ENCODE measurements at regions not wholly inside any gene's neighbourhood (a gene's known extent, or its start where the extent isn't known, plus 50 kb on each side); places are given as distances from the start of the nearest gene placed in this dataset.

GRCh38 chr2:128475427-128476211, 157.0 kb upstream of the HS6ST1 start:
- Mint-ChIP-seq H3K4me1 (peaks cover 2 to 8% (median 4%) of the 10 kb centered on the region in 3 donors), H3K27ac (no peak overlapping the region), H3K4me3 (no peak overlapping the region), H3K27me3 (peaks cover 28 to 53% of the 10 kb centered on the region in 2 donors), H3K9me3 (peaks cover 0 to 8% (median 7%) of the 10 kb centered on the region in 5 donors), H3K36me3 (no peaks in the 10 kb centered on the region)
- Histone ChIP-seq H3K9me3 (ENCODE audit: low read length) (no peaks in the 10 kb centered on the region), H3K36me3 (ENCODE audit: insufficient read depth, low read length) (no peaks in the 10 kb centered on the region), H3K4me1 (ENCODE audit: insufficient read depth, low read length) (no peaks in the 10 kb centered on the region), H3K4me3 (ENCODE audit: low read length) (no peak overlapping the region), H3K27ac (ENCODE audit: low read depth, low read length) (no peak overlapping the region), H3K27me3 (ENCODE audit: insufficient read depth, low read length, poor library complexity, severe bottlenecking) (peaks cover 3% of the 10 kb centered on the region)
- no peak for DNase-seq
- POLR2A ChIA-PET, result no interaction called here
- CTCF ChIA-PET, result no interaction called here

GRCh38 chr2:128477026-128477820, 158.6 kb upstream of the HS6ST1 start:
- H3K4me1 Mint-ChIP-seq, result peaks cover 2 to 8% (median 4%) of the 10 kb centered on the region in 3 donors
- DNase-seq, result no peak
- ChIA-PET POLR2A (no interaction called here), CTCF (no interaction called here)
- no peaks in the 10 kb centered on the region for H3K36me3 ChIP-seq (ENCODE audit: insufficient read depth, low read length)
- peaks cover 0 to 8% (median 3%) of the 10 kb centered on the region in 5 donors for H3K9me3 Mint-ChIP-seq
- no peak overlapping the region for H3K27ac ChIP-seq (ENCODE audit: low read depth, low read length)
- H3K27me3 ChIP-seq (ENCODE audit: insufficient read depth, low read length, poor library complexity, severe bottlenecking), result peaks cover 3% of the 10 kb centered on the region
- H3K9me3 ChIP-seq (ENCODE audit: low read length), result no peaks in the 10 kb centered on the region
- H3K4me3 Mint-ChIP-seq, result no peak overlapping the region
- H3K27ac Mint-ChIP-seq, result peak overlapping the region in 1 of 8 donors; percentile 60
- H3K4me3 ChIP-seq (ENCODE audit: low read length), result no peak overlapping the region
- no peaks in the 10 kb centered on the region for H3K4me1 ChIP-seq (ENCODE audit: insufficient read depth, low read length)
- peaks cover 28 to 53% of the 10 kb centered on the region in 2 donors for H3K27me3 Mint-ChIP-seq
- H3K36me3 Mint-ChIP-seq, result peaks cover 0 to 2% (median 0%) of the 10 kb centered on the region in 3 donors

GRCh38 chr2:128477891-128478290, 159.2 kb upstream of the HS6ST1 start:
- H3K27ac Mint-ChIP-seq, result no peak overlapping the region
- ChIA-PET POLR2A (no interaction called here), CTCF (no interaction called here)
- Histone ChIP-seq H3K36me3 (ENCODE audit: insufficient read depth, low read length) (no peaks in the 10 kb centered on the region), H3K27ac (ENCODE audit: low read depth, low read length) (no peak overlapping the region), H3K9me3 (ENCODE audit: low read length) (no peaks in the 10 kb centered on the region), H3K4me1 (ENCODE audit: insufficient read depth, low read length) (no peaks in the 10 kb centered on the region), H3K27me3 (ENCODE audit: insufficient read depth, low read length, poor library complexity, severe bottlenecking) (peaks cover 3% of the 10 kb centered on the region), H3K4me3 (ENCODE audit: low read length) (no peak overlapping the region)
- H3K9me3 Mint-ChIP-seq, result peaks cover 0 to 8% (median 0%) of the 10 kb centered on the region in 5 donors
- DNase-seq, result no peak
- H3K36me3 Mint-ChIP-seq, result peaks cover 0 to 2% (median 0%) of the 10 kb centered on the region in 3 donors
- H3K4me3 Mint-ChIP-seq, result no peak overlapping the region
- H3K27me3 Mint-ChIP-seq, result peaks cover 28 to 49% of the 10 kb centered on the region in 2 donors
- peaks cover 2 to 8% (median 4%) of the 10 kb centered on the region in 3 donors for H3K4me1 Mint-ChIP-seq

GRCh38 chr2:128485761-128486639, 167.3 kb upstream of the HS6ST1 start:
- Mint-ChIP-seq H3K27ac (no peak overlapping the region), H3K9me3 (peaks cover 0 to 6% (median 0%) of the 10 kb centered on the region in 5 donors), H3K4me3 (no peak overlapping the region), H3K4me1 (no peaks in the 10 kb centered on the region), H3K27me3 (peaks cover 6 to 8% of the 10 kb centered on the region in 2 donors), H3K36me3 (peaks cover 0 to 2% (median 0%) of the 10 kb centered on the region in 3 donors)
- Histone ChIP-seq H3K4me3 (ENCODE audit: low read length) (no peak overlapping the region), H3K27me3 (ENCODE audit: insufficient read depth, low read length, poor library complexity, severe bottlenecking) (no peaks in the 10 kb centered on the region), H3K36me3 (ENCODE audit: insufficient read depth, low read length) (no peaks in the 10 kb centered on the region), H3K4me1 (ENCODE audit: insufficient read depth, low read length) (no peaks in the 10 kb centered on the region), H3K9me3 (ENCODE audit: low read length) (no peaks in the 10 kb centered on the region), H3K27ac (ENCODE audit: low read depth, low read length) (no peak overlapping the region)
- POLR2A ChIA-PET, result no interaction called here
- no peak for DNase-seq
- CTCF ChIA-PET, result no interaction called here

GRCh38 chr2:128486640-128487375, 168.1 kb upstream of the HS6ST1 start:
- H3K36me3 ChIP-seq (ENCODE audit: insufficient read depth, low read length), result no peaks in the 10 kb centered on the region
- H3K27ac ChIP-seq (ENCODE audit: low read depth, low read length), result no peak overlapping the region
- no peak overlapping the region for H3K4me3 Mint-ChIP-seq
- no peaks in the 10 kb centered on the region for H3K4me1 Mint-ChIP-seq
- DNase-seq, result no peak
- no peaks in the 10 kb centered on the region for H3K9me3 ChIP-seq (ENCODE audit: low read length)
- H3K36me3 Mint-ChIP-seq, result no peaks in the 10 kb centered on the region
- H3K27me3 Mint-ChIP-seq, result peaks cover 8 to 15% of the 10 kb centered on the region in 2 donors
- H3K4me1 ChIP-seq (ENCODE audit: insufficient read depth, low read length), result no peaks in the 10 kb centered on the region
- CTCF ChIA-PET, result no interaction called here
- H3K4me3 ChIP-seq (ENCODE audit: low read length), result no peak overlapping the region
- H3K27ac Mint-ChIP-seq, result no peak overlapping the region
- peaks cover 0 to 4% (median 0%) of the 10 kb centered on the region in 5 donors for H3K9me3 Mint-ChIP-seq
- POLR2A ChIA-PET, result no interaction called here
- H3K27me3 ChIP-seq (ENCODE audit: insufficient read depth, low read length, poor library complexity, severe bottlenecking), result no peaks in the 10 kb centered on the region

GRCh38 chr2:128487650-128488387, 169.2 kb upstream of the HS6ST1 start:
- Histone ChIP-seq H3K9me3 (ENCODE audit: low read length) (no peaks in the 10 kb centered on the region), H3K27me3 (ENCODE audit: insufficient read depth, low read length, poor library complexity, severe bottlenecking) (no peaks in the 10 kb centered on the region), H3K36me3 (ENCODE audit: insufficient read depth, low read length) (no peaks in the 10 kb centered on the region), H3K4me1 (ENCODE audit: insufficient read depth, low read length) (no peaks in the 10 kb centered on the region), H3K4me3 (ENCODE audit: low read length) (no peak overlapping the region), H3K27ac (ENCODE audit: low read depth, low read length) (no peak overlapping the region)
- no peak overlapping the region for H3K27ac Mint-ChIP-seq
- POLR2A ChIA-PET, result no interaction called here
- H3K36me3 Mint-ChIP-seq, result no peaks in the 10 kb centered on the region
- CTCF ChIA-PET, result no interaction called here
- DNase-seq, result no peak
- no peak overlapping the region for H3K4me3 Mint-ChIP-seq
- H3K27me3 Mint-ChIP-seq, result peaks cover 10 to 18% of the 10 kb centered on the region in 2 donors
- H3K4me1 Mint-ChIP-seq, result no peaks in the 10 kb centered on the region
- peaks cover 0 to 5% (median 2%) of the 10 kb centered on the region in 5 donors for H3K9me3 Mint-ChIP-seq

- POLR2A ChIA-PET, result no interaction called here
- H3K4me3 Mint-ChIP-seq, result no peak overlapping the region
- no peaks in the 10 kb centered on the region for H3K9me3 ChIP-seq (ENCODE audit: low read length)
- H3K27ac Mint-ChIP-seq, result no peak overlapping the region
- peaks cover 10 to 18% of the 10 kb centered on the region in 2 donors for H3K27me3 Mint-ChIP-seq
- no peaks in the 10 kb centered on the region for H3K4me1 ChIP-seq (ENCODE audit: insufficient read depth, low read length)
- H3K36me3 Mint-ChIP-seq, result no peaks in the 10 kb centered on the region
- no peak for DNase-seq
- no peaks in the 10 kb centered on the region for H3K4me1 Mint-ChIP-seq
- H3K36me3 ChIP-seq (ENCODE audit: insufficient read depth, low read length), result no peaks in the 10 kb centered on the region
- H3K4me3 ChIP-seq (ENCODE audit: low read length), result no peak overlapping the region
- CTCF ChIA-PET, result no interaction called here
- H3K27me3 ChIP-seq (ENCODE audit: insufficient read depth, low read length, poor library complexity, severe bottlenecking), result no peaks in the 10 kb centered on the region
- peaks cover 0 to 5% (median 2%) of the 10 kb centered on the region in 5 donors for H3K9me3 Mint-ChIP-seq
- no peak overlapping the region for H3K27ac ChIP-seq (ENCODE audit: low read depth, low read length)
These were observed 169.8 kb upstream of the HS6ST1 start for GRCh38 chr2:128488434-128488833.
